Activated CD4-positive, alpha-beta T cell treated with anti-CD3 and anti-CD28 coated beads, Interleukin-2, amount 50 U/mL, for 4 hours (primary cell): ENCODE measurements at regions not wholly inside any gene's neighbourhood (a gene's known extent, or its start where the extent isn't known, plus 50 kb on each side); places are given as distances from the start of the nearest gene placed in this dataset.

Experiments used
- DNase-seq, 2 experiments: peaks; one replicate each; pipeline ENCODE4 v3.0.0-alpha.2; 2020

GRCh38 chr4:176981074-176981473, 188.4 kb upstream of the VEGFC start:
- DNase-seq = no peak

- no peak for DNase-seq
Measured at GRCh38 chr4:176981551-176981950, 188.8 kb upstream of the VEGFC start.

- DNase-seq = no peak
Measured at GRCh38 chr4:176988226-176988625, 195.5 kb upstream of the VEGFC start.

- DNase-seq = no peak
Measured at GRCh38 chr4:176989186-176989585, 196.5 kb upstream of the VEGFC start.

- DNase-seq = no peak
Measured at GRCh38 chr4:176999935-177000543, 207.3 kb upstream of the VEGFC start.

GRCh38 chr4:177001271-177002175, 208.8 kb upstream of the VEGFC start:
- DNase-seq = no peak

GRCh38 chr4:177005674-177006230, 213.0 kb upstream of the VEGFC start:
- no peak for DNase-seq

- no peak for DNase-seq
Measured at GRCh38 chr4:177006331-177006730, 213.6 kb upstream of the VEGFC start.

- DNase-seq = no peak
Measured at GRCh38 chr4:177008071-177008835, 215.5 kb upstream of the VEGFC start.

- DNase-seq = no peak
Measured at GRCh38 chr4:177008836-177009501, 216.2 kb upstream of the VEGFC start.

- DNase-seq = no peak
Measured at GRCh38 chr4:177010418-177010817, 217.7 kb upstream of the VEGFC start.

- DNase-seq = no peak
Measured at GRCh38 chr4:177012918-177013545, 220.3 kb upstream of the VEGFC start.

- no peak for DNase-seq
Measured at GRCh38 chr4:177016541-177017141, 223.9 kb upstream of the VEGFC start.

- no peak for DNase-seq
Measured at GRCh38 chr4:177023951-177024350, 231.2 kb upstream of the VEGFC start.

- no peak for DNase-seq
Measured at GRCh38 chr4:177032341-177032740, 239.6 kb upstream of the VEGFC start.

GRCh38 chr4:177033135-177033534, 240.4 kb upstream of the VEGFC start:
- DNase-seq = no peak

GRCh38 chr4:177033632-177034031, 240.9 kb upstream of the VEGFC start:
- DNase-seq = no peak

GRCh38 chr4:177041356-177041755, 248.6 kb upstream of the VEGFC start:
- no peak for DNase-seq

- peak; percentile 23 to 24 for DNase-seq
Measured at GRCh38 chr4:177047070-177047850, 254.5 kb upstream of the VEGFC start.

- DNase-seq = no peak
Measured at GRCh38 chr4:177047851-177048174, 255.1 kb upstream of the VEGFC start.

GRCh38 chr4:177051473-177052060, 258.1 kb upstream of the NEIL3 start:
- DNase-seq = no peak
